ENCODE measurements at regions not wholly inside any gene's neighbourhood (a gene's known extent, or its start where the extent isn't known, plus 50 kb on each side); places are given as distances from the start of the nearest gene placed in this dataset.
A peak's percentile ranks its signal among the peaks of the same experiment; 100 is the strongest.
"Not testable (repeated sequence)": the region's sequence is repeated elsewhere in the genome, so short reads cannot be mapped to it uniquely, and the experiment has no call there.

DNA sequence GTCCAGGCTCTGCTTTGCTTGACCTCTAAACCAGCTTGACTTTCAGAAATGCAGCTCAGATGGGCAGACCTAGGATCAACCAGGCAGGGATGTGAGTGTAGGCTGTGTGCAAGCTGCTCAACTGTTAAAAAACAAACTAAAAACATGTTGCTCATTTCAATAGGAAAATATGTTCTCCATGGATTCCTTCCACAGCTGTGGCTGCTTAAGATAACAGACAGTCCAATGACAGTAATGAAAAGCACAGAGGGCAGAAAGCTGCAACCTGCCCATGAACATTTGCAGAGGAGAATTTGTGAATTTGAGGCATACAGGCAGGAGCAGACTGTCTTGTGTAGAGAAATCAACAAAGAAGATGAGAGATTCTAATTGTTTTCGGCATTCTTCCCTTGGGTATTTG is 534.2 kb downstream of the CCSER2 start:
- TF ChIP-seq, protein P1, sequence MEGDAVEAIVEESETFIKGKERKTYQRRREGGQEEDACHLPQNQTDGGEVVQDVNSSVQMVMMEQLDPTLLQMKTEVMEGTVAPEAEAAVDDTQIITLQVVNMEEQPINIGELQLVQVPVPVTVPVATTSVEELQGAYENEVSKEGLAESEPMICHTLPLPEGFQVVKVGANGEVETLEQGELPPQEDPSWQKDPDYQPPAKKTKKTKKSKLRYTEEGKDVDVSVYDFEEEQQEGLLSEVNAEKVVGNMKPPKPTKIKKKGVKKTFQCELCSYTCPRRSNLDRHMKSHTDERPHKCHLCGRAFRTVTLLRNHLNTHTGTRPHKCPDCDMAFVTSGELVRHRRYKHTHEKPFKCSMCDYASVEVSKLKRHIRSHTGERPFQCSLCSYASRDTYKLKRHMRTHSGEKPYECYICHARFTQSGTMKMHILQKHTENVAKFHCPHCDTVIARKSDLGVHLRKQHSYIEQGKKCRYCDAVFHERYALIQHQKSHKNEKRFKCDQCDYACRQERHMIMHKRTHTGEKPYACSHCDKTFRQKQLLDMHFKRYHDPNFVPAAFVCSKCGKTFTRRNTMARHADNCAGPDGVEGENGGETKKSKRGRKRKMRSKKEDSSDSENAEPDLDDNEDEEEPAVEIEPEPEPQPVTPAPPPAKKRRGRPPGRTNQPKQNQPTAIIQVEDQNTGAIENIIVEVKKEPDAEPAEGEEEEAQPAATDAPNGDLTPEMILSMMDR (IDR thresholded peaks at IDR 0.05): no peak
- WGBS, 2 donors: 81 to 89% methylated on average over 1 of the region's 1 CpG
- H3K9me3 ChIP-seq: no peaks in the 10 kb centered on the region
- H3K36me3 ChIP-seq: no peaks in the 10 kb centered on the region
- no peaks in the 10 kb centered on the region for H3K4me1 ChIP-seq
- FAIRE-seq: no peak
- no peak for DNase-seq
- no peaks in the 10 kb centered on the region for H3K27me3 ChIP-seq
- intact Hi-C loops (cut with DNase I): no loop called here
- H3K27ac ChIP-seq: no peak overlapping the region
- H3K4me3 ChIP-seq: no peak overlapping the region
- no peak for ATAC-seq

DNA sequence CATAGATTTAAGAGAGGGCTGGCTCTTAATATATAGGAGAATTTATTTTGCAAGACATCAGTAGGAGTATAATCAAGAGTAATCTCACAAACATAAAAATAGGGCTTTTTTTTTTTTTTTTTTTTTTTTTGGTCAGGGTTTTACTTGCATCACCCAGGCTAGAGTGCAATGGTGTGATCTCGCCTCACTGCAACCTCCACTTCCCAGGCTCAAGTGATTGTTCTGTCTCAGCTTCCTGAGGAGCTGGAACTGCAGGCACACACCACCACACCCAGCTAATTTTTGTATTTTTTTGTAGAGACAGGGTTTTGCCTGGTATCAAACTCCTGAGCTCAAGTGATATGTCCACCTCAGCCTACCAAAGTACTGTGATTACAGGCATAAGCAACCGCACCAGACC is 535.3 kb downstream of the CCSER2 start:
- intact Hi-C loops (cut with DNase I): no loop called here
- 86 to 90% methylated on average over 2 of the region's 2 CpGs for WGBS, 2 donors

DNA sequence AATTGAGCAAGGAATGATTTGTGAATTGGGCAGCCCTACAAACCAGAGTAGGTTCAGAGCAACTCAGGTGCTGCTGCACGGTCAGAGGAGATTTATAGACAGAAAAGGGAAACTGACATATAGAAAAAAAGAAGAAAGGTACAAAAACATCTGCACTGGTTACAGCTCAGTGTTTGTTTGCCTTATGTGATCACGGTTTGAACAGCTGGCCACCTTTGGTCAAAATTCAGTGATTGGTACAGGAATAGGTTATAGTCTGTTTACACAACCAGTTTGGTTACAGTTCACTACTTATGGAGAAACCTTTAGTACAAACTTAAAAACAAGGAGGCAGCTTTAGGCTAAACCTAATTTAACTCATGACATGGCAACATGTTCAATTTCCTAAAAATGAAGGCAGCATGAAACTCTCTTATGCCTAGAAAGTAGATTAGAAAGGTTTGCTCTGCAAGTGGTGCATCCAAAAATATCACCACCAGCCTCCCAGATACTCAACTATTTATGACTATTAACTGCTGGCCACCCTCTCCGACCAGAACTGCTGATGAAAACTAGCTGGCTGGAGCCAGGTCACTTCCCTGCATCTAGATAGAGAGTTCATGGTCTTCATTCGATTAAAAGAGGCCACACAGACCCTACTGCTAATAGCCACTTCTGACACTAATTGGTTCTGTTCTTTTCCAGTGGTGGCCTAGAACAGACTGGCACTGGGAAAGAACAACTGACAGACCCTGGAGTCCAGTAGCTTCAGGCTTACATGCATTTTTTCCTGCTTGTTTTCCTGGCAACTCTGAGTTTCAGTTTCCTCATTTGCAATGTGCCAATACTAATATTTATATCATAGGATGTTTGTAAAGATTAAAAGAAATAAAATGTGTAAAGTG is 548.0 kb downstream of the CCSER2 start:
- 33 to 35% methylated on average over 4 of the region's 4 CpGs for WGBS, 2 donors
- ATAC-seq: peak; percentile 46 to 50 (median 48)
- Histone ChIP-seq H3K36me3 (no peaks in the 10 kb centered on the region), H3K27me3 (no peaks in the 10 kb centered on the region), H3K27ac (no peak overlapping the region), H3K4me1 (peaks cover 0 to 8% (median 6%) of the 10 kb centered on the region in 3 donors), H3K4me3 (no peak overlapping the region), H3K9me3 (no peaks in the 10 kb centered on the region)
- no peak for FAIRE-seq
- no peak for DNase-seq
- TF ChIP-seq, protein P1 (IDR thresholded peaks at IDR 0.05): no peak
- intact Hi-C loops (cut with DNase I): no loop called here

More for the DNA sequence above, 535.3 kb downstream of the CCSER2 start:
- H3K4me1 ChIP-seq: no peaks in the 10 kb centered on the region
- no peak for ATAC-seq
- H3K9me3 ChIP-seq: no peaks in the 10 kb centered on the region
- TF ChIP-seq, protein P1 (IDR thresholded peaks at IDR 0.05): no peak
- H3K27ac ChIP-seq: no peak overlapping the region
- no peak for FAIRE-seq
- no peak for DNase-seq
- H3K4me3 ChIP-seq: no peak overlapping the region
- H3K36me3 ChIP-seq: no peaks in the 10 kb centered on the region
- no peaks in the 10 kb centered on the region for H3K27me3 ChIP-seq

DNA sequence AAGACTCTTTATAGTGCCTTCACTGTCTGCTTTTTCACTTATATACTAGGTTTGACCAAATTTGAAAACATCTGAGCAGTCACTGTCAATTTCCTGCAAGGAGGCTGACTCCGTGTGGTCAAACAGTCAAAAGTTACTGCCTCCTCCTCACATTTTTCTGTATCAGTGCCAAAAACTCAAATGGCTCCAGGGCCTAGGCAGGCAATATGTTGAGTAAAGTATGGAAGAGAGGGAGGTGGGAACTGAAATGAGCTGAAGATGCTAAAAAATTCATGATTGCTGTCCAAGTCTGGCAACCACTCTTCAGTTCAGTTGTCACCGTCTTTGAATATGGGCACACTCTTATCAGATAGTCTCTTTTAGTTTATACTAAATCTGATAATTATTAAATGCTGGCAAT is 551.6 kb downstream of the CCSER2 start:
- intact Hi-C loops (cut with DNase I): no loop called here
- Histone ChIP-seq H3K9me3 (no peaks in the 10 kb centered on the region), H3K27ac (no peak overlapping the region), H3K27me3 (no peaks in the 10 kb centered on the region), H3K4me3 (no peak overlapping the region), H3K36me3 (no peaks in the 10 kb centered on the region), H3K4me1 (peaks cover 0 to 8% (median 6%) of the 10 kb centered on the region in 3 donors)
- DNase-seq (no peak), FAIRE-seq (no peak), ATAC-seq (no peak)
- TF ChIP-seq, protein P1 (IDR thresholded peaks at IDR 0.05): no peak
- 65 to 77% methylated on average over 2 of the region's 2 CpGs for WGBS, 2 donors

DNA sequence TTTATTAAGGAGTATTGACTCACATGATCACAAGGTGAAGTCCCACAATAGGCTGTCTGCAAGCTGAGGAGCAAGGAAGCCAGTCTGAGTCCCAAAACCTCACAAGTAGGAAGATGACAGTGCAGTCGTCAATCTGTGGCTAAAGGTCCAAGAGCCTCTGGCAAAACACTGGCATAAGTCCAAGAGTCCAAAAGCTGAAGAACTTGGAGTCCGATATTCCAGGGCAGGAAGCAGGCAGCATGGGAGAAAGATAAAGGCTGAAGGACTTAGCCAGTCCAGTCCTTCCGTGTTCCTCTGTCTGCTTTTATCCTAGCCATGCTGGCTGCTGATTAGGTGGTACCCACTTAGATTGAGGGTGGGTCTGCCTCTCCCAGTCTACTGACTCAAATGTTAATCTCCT is 553.3 kb downstream of the CCSER2 start:
- H3K4me1 ChIP-seq; H3K27ac ChIP-seq; intact Hi-C loops (cut with DNase I); H3K27me3 ChIP-seq; FAIRE-seq; ATAC-seq; H3K4me3 ChIP-seq; H3K36me3 ChIP-seq; DNase-seq; H3K9me3 ChIP-seq: not testable (repeated sequence)
- WGBS, 2 donors: 76 to 88% methylated on average over 3 of the region's 3 CpGs
